K562 (cell line): ENCODE measurements at regions not wholly inside any gene's neighbourhood (a gene's known extent, or its start where the extent isn't known, plus 50 kb on each side); places are given as distances from the start of the nearest gene placed in this dataset.

Source experiments
- ATAC-seq: fragments of 200-7000 bp; cut with Tn5 transposase; 3 replicates; pipeline ENCODE4 v1.9.1; 2020; ENCODE audit warnings: moderate library complexity
- BruUV-seq: library from RNA; stranded (reverse); fragments of 400-500 nt; replicated peaks from 2 replicates; lab custom pipeline; 2021; lab: Mats Ljungman, UMichigan
- CTCF ChIA-PET: fragments of 300-600 bp; formaldehyde crosslinking; extraction: SDS; loops from one replicate; lab custom pipeline; 2021; ENCODE audit warnings: low intra/inter-chr PET ratio; lab: Yijun Ruan, JAX
- POLR2A ChIA-PET: fragments of 300-600, 350-650 bp; sonication (Branson Sonifier 250); formaldehyde crosslinking; extraction: SDS; loops from one replicate; lab custom pipeline; 2021; ENCODE audit warnings: antibody characterized with exemption, inconsistent platforms; lab: Yijun Ruan, JAX
- DNase-seq, 4 experiments: peaks; one replicate each; pipeline versions ENCODE4 v3.0.0 to v3.0.0-alpha.2; 2011 to 2018; ENCODE audit warnings: low spot score in 3 of 4, mixed read lengths in 3 of 4; ENCODE audit errors: extremely low read depth in 1 of 4
- FAIRE-seq: peaks from 2 replicates; lab custom pipeline; 2011; peaks lifted over from hg19 to GRCh38; lab: Jason Lieb, UNC
- H2AFZ ChIP-seq: 2 replicates; pipeline ENCODE4 v1.6.0; 2011; ENCODE audit warnings: low read depth, low read length, control low read depth, inconsistent platforms
- H3K27ac ChIP-seq: fragments of 200-600 bp; 3 replicates; pipeline ENCODE4 v1.8.0; 2011; ENCODE audit warnings: low read depth, mild to moderate bottlenecking, control low read depth, inconsistent platforms, low read length, moderate library complexity, mixed read lengths; ENCODE audit errors: extremely low read depth
- H3K27me3 ChIP-seq, 2 experiments: fragments of 300-600 bp in 1 of 2; 2 replicates in 1 of 2; 3 replicates in 1 of 2; pipeline versions ENCODE4 v1.6.0 to v1.8.0; 2011; ENCODE audit warnings: inconsistent platforms in 2 of 2, low read length in 2 of 2, mild to moderate bottlenecking in 1 of 2, mixed read lengths in 1 of 2, moderate library complexity in 1 of 2; ENCODE audit not compliant: control insufficient read depth in 2 of 2, insufficient read depth in 2 of 2
- H3K36me3 ChIP-seq: fragments of 300-600 bp; 3 replicates; pipeline ENCODE4 v1.8.0; 2011; ENCODE audit warnings: mild to moderate bottlenecking, low read length, inconsistent platforms; ENCODE audit not compliant: control insufficient read depth, insufficient read depth
- H3K4me1 ChIP-seq, 2 experiments: fragments of 200-600 bp in 1 of 2; replicated peaks in 1 of 2; 2 replicates in 1 of 2; 3 replicates in 1 of 2; pipeline versions ENCODE4 v1.5.1 to v1.8.0; 2011; ENCODE audit warnings: inconsistent platforms in 2 of 2, low read length in 2 of 2, mild to moderate bottlenecking in 1 of 2, mixed read lengths in 1 of 2, moderate library complexity in 1 of 2; ENCODE audit not compliant: control insufficient read depth in 2 of 2, insufficient read depth in 2 of 2
- H3K4me2 ChIP-seq: 2 replicates; pipeline ENCODE4 v1.6.1; 2011; ENCODE audit warnings: low read length, control low read depth, inconsistent platforms, mixed read lengths; ENCODE audit not compliant: insufficient read depth
- H3K4me3 ChIP-seq: fragments of 200-600 bp; sonication (generic), shearing (Covaris generic); 2 replicates; pipeline ENCODE4 v1.5.1; 2016; ENCODE audit warnings: control low read depth, inconsistent platforms
- H3K79me2 ChIP-seq: fragments of 200-600 bp; 3 replicates; pipeline ENCODE4 v1.8.0; 2011; ENCODE audit warnings: low read length, inconsistent platforms; ENCODE audit not compliant: control insufficient read depth, insufficient read depth
- H3K9ac ChIP-seq, 2 experiments: 2 replicates each; pipeline versions ENCODE4 v1.6.0 to v1.6.1; 2011; ENCODE audit warnings: low read depth in 2 of 2, low read length in 2 of 2, control low read depth in 1 of 2, inconsistent platforms in 1 of 2, mild to moderate bottlenecking in 1 of 2, mixed read lengths in 1 of 2; ENCODE audit not compliant: insufficient read depth in 1 of 2
- H3K9me1 ChIP-seq: one replicate; pipeline ENCODE4 v1.6.0; 2011; ENCODE audit warnings: inconsistent platforms, mild to moderate bottlenecking, low read length, moderate library complexity; ENCODE audit not compliant: control insufficient read depth, insufficient read depth
- H3K9me3 ChIP-seq: replicated peaks from 2 replicates; pipeline ENCODE4 v1.5.1; 2011; ENCODE audit warnings: low read depth, low read length, inconsistent platforms; ENCODE audit not compliant: control insufficient read depth, insufficient read depth
- H4K20me1 ChIP-seq: replicated peaks from 2 replicates; pipeline ENCODE4 v1.6.1; 2011; ENCODE audit warnings: low read length, inconsistent platforms, mixed read lengths; ENCODE audit not compliant: control insufficient read depth, insufficient read depth
- CCNT2 ChIP-seq: IDR thresholded peaks from 2 replicates; pipeline ENCODE4 v1.6.1; 2011; ENCODE audit warnings: borderline replicate concordance, low read depth, mild to moderate bottlenecking, moderate library complexity, mixed read lengths, low read length; ENCODE audit not compliant: insufficient read length; ENCODE audit errors: extremely low read depth
- HDAC3 ChIP-seq: fragments of 450-650 bp; IDR thresholded peaks from 2 replicates; pipeline ENCODE4 v1.6.1; 2018; ENCODE audit warnings: borderline replicate concordance, mild to moderate bottlenecking, moderate library complexity; ENCODE audit not compliant: partially characterized antibody
- MCM2 ChIP-seq: fragments of 450-650 bp; IDR thresholded peaks from 2 replicates; pipeline ENCODE4 v1.6.1; 2017; ENCODE audit warnings: low read depth, mild to moderate bottlenecking
- NBN ChIP-seq: fragments of 450-650 bp; IDR thresholded peaks from 2 replicates; pipeline ENCODE4 v1.6.1; 2016; ENCODE audit warnings: low read depth, mild to moderate bottlenecking
- NFIC ChIP-seq: fragments of 450-650 bp; IDR thresholded peaks from 2 replicates; pipeline ENCODE4 v1.6.1; 2017; ENCODE audit warnings: mild to moderate bottlenecking, inconsistent platforms
- RB1 ChIP-seq: fragments of 450-650 bp; IDR thresholded peaks from 2 replicates; pipeline ENCODE4 v1.6.1; 2017; ENCODE audit warnings: low read depth, mild to moderate bottlenecking
- SRSF3 ChIP-seq: fragments of 200-400 bp; formaldehyde crosslinking; IDR thresholded peaks from 2 replicates; pipeline ENCODE4 v1.6.1; 2016; ENCODE audit warnings: mild to moderate bottlenecking, low read length, moderate library complexity; ENCODE audit not compliant: insufficient read depth
- TEAD4 ChIP-seq, 2 experiments: sonication (generic) in 1 of 2; formaldehyde crosslinking in 1 of 2; IDR thresholded peaks; 2 replicates each; pipeline versions ENCODE4 v1.6.1 to v1.8.0; 2012 to 2022; ENCODE audit warnings: borderline replicate concordance in 1 of 2, inconsistent platforms in 1 of 2, low read length in 1 of 2, mild to moderate bottlenecking in 1 of 2, missing genetic modification reagents in 1 of 2
- ZSCAN32 ChIP-seq: fragments of 450-650 bp; formaldehyde crosslinking; IDR thresholded peaks from 2 replicates; pipeline ENCODE4 v1.4.0; 2020; ENCODE audit warnings: mild to moderate bottlenecking, moderate library complexity
- WGBS: fragments of 100-300 bp; shearing (Covaris generic); methylation state at CpG from one replicate; pipeline ENCODE4 v1.1.6; 2016; ENCODE audit warnings: low coverage, mixed read lengths; ENCODE audit not compliant: insufficient coverage; ENCODE audit errors: missing lambda C conversion rate; 5-methylcytosine and 5-hydroxymethylcytosine counted together
- in situ Hi-C: fragments of 300-500 bp; cut with MboI; formaldehyde crosslinking; loops from 4 replicates; pipeline ENCODE4 v1.15.0; 2018; ENCODE audit warnings: inconsistent platforms, mixed read lengths
- intact Hi-C: fragments of 100-400 bp; cut with micrococcal nuclease; formaldehyde crosslinking; loops from 2 replicates; pipeline ENCODE4 v1.14.2; 2022

- Histone ChIP-seq H3K9me3 (no peaks in the 10 kb centered on the region), H3K9me1 (no peaks in the 10 kb centered on the region), H3K9ac (no peak overlapping the region), H2AFZ (no peak overlapping the region), H3K27ac (no peak overlapping the region), H3K4me3 (no peak overlapping the region), H3K36me3 (no peaks in the 10 kb centered on the region), H3K4me1 (no peaks in the 10 kb centered on the region; a peak in 1 of 5 replicates), H3K4me2 (no peak overlapping the region), H3K27me3 (peaks cover 16 to 50% of the 10 kb centered on the region in 2 experiments), H3K79me2 (no peaks in the 10 kb centered on the region), H4K20me1 (0 out of 2 replicates have a peak, but pooled peaks cover 2% of the 10 kb centered on the region)
- in situ Hi-C loops (no loop called here), intact Hi-C loops (no loop called here)
- no peak for ATAC-seq
- CTCF ChIA-PET = no interaction called here
- WGBS = 8% methylated on average over 1 of the region's 1 CpG
- BruUV-seq = no TSS peak
- POLR2A ChIA-PET = no interaction called here
- no peak for FAIRE-seq
- peak in 3 of 4 experiments; percentile 17 to 29 (median 20) for DNase-seq
- TF ChIP-seq SRSF3 = no peak
- TF ChIP-seq NBN = no peak
- TF ChIP-seq TEAD4 (IDR thresholded peaks at IDR 0.05; ENCODE audit: low read length) = no peak
- no peak for TF ChIP-seq TEAD4 (CRISPR knock-in tag; IDR thresholded peaks at IDR 0.05; ENCODE audit: borderline replicate concordance)
- TF ChIP-seq RB1 = no peak
These were observed 92.4 kb upstream of the LCLAT1 start for GRCh38 chr2:30354621-30355020.

- intact Hi-C loops (no loop called here), in situ Hi-C loops (no loop called here)
- Histone ChIP-seq H3K36me3 (no peaks in the 10 kb centered on the region), H3K4me1 (peaks cover 0 to 5% of the 10 kb centered on the region in 2 experiments; a peak in 2 of 5 replicates), H3K27me3 (peaks cover 16 to 52% of the 10 kb centered on the region in 2 experiments), H3K4me3 (no peak overlapping the region), H3K4me2 (no peak overlapping the region), H3K79me2 (no peaks in the 10 kb centered on the region), H3K27ac (no peak overlapping the region), H4K20me1 (0 out of 2 replicates have a peak, but pooled peaks cover 2% of the 10 kb centered on the region), H3K9me1 (no peaks in the 10 kb centered on the region), H3K9ac (no peak overlapping the region), H2AFZ (no peak overlapping the region), H3K9me3 (no peaks in the 10 kb centered on the region)
- ChIA-PET POLR2A (no interaction called here), CTCF (no interaction called here)
- FAIRE-seq = no peak
- no peak for DNase-seq
- no TSS peak for BruUV-seq
- no peak for ATAC-seq
- no peak for TF ChIP-seq ZSCAN32 (CRISPR knock-in tag)
- TF ChIP-seq CCNT2 = no peak
- TF ChIP-seq HDAC3 = no peak
- TF ChIP-seq MCM2 = no peak
- TF ChIP-seq NFIC = no peak
- 13% methylated on average over 3 of the region's 3 CpGs for WGBS
These were observed 91.7 kb upstream of the LCLAT1 start for GRCh38 chr2:30355306-30355705.
